Spleen (tissue), 7 donors: ENCODE measurements at regions not wholly inside any gene's neighbourhood (a gene's known extent, or its start where the extent isn't known, plus 50 kb on each side); places are given as distances from the start of the nearest gene placed in this dataset.

Experiments
- CTCF ChIP-seq, 11 experiments: fragments of 200-600 bp in 7 of 11; fragments of 450-650 bp in 4 of 11; sonication (generic) in 4 of 11; IDR thresholded peaks in 8 of 11; conservative IDR thresholded peaks in 3 of 11; 1 replicate in 7 of 11; 2 replicates in 4 of 11; pipeline versions ENCODE4 v1.4.0 to v1.8.0; 2016 to 2021; ENCODE audit warnings: antibody characterized with exemption in 11 of 11, inconsistent platforms in 4 of 11, mild to moderate bottlenecking in 1 of 11
- POLR2A ChIP-seq, 3 donors: fragments of 450-650 bp; IDR thresholded peaks; one replicate each; pipeline ENCODE4 v1.5.1; 2017; ENCODE audit warnings: antibody characterized with exemption in 3 of 3, mild to moderate bottlenecking in 1 of 3
- POLR2AphosphoS5 ChIP-seq, 3 donors: sonication (generic); formaldehyde crosslinking; IDR thresholded peaks; one replicate each; pipeline ENCODE4 v1.5.1; 2017; ENCODE audit warnings: antibody characterized with exemption in 3 of 3
- donor health status: DM: no; HTN: no; CAD: no; lungs with moderate emphysema.
- donor health status: DM: no; HTN: no; CAD: no.
- donor health status: DM: no; HTN: no; CAD: no.

- no peak for TF ChIP-seq CTCF (IDR thresholded peaks at IDR 0.05 in 8 of 11, conservative IDR thresholded peaks at IDR 0.05 in 3 of 11)
- no peak for TF ChIP-seq POLR2A (IDR thresholded peaks at IDR 0.05)
- no peak for TF ChIP-seq POLR2AphosphoS5 (IDR thresholded peaks at IDR 0.05)
Observed at GRCh38 chr6:112525749-112526148, 178.6 kb downstream of the RFPL4B start.
